Neural cell (in vitro differentiated cells): ENCODE measurements at regions not wholly inside any gene's neighbourhood (a gene's known extent, or its start where the extent isn't known, plus 50 kb on each side); places are given as distances from the start of the nearest gene placed in this dataset.

Experiments used
- H2AFZ ChIP-seq: fragments of 200-600, 300-800 bp; sonication (generic), shearing (Covaris generic); 2 replicates; pipeline ENCODE4 v1.6.0; 2014; ENCODE audit warnings: low read depth, mild to moderate bottlenecking, antibody characterized with exemption, low read length, moderate library complexity
- H3F3A ChIP-seq: fragments of 200-600 bp; shearing (Covaris generic); 2 replicates; pipeline ENCODE4 v1.6.1; 2016; ENCODE audit warnings: mild to moderate bottlenecking, moderate library complexity, mixed read lengths, antibody characterized with exemption, low read length; ENCODE audit not compliant: insufficient read depth, poor library complexity, severe bottlenecking
- H3K27ac ChIP-seq: fragments of 200-600, 300-800 bp; sonication (generic), shearing (Covaris generic); 2 replicates; pipeline ENCODE4 v1.5.1; 2014; ENCODE audit warnings: mild to moderate bottlenecking, low read length, moderate library complexity
- H3K27me3 ChIP-seq: fragments of 300-800, 200-600 bp; sonication (generic), shearing (Covaris generic); 2 replicates; pipeline ENCODE4 v1.6.0; 2014; ENCODE audit warnings: mild to moderate bottlenecking, low read depth, low read length, moderate library complexity; ENCODE audit not compliant: insufficient read depth
- H3K36me3 ChIP-seq: fragments of 300-800, 200-600 bp; sonication (generic), shearing (Covaris generic); 2 replicates; pipeline ENCODE4 v1.5.1; 2014; ENCODE audit warnings: mild to moderate bottlenecking, antibody characterized with exemption, low read length, moderate library complexity; ENCODE audit not compliant: insufficient read depth
- H3K4me2 ChIP-seq: fragments of 300-800, 200-600 bp; sonication (generic), shearing (Covaris generic); 2 replicates; pipeline ENCODE4 v1.6.0; 2014; ENCODE audit warnings: mild to moderate bottlenecking, low read length
- H3K4me3 ChIP-seq: fragments of 300-800, 200-600 bp; sonication (generic), shearing (Covaris generic); 2 replicates; pipeline ENCODE4 v1.5.1; 2014; ENCODE audit warnings: mild to moderate bottlenecking, low read length, moderate library complexity
- H3K79me2 ChIP-seq: fragments of 200-600 bp; shearing (Covaris generic); replicated peaks from 2 replicates; pipeline ENCODE4 v1.6.0; 2014; ENCODE audit warnings: mild to moderate bottlenecking, low read length, moderate library complexity; ENCODE audit not compliant: insufficient read depth
- H3K9ac ChIP-seq: fragments of 300-800, 200-600 bp; sonication (generic), shearing (Covaris generic); 2 replicates; pipeline ENCODE4 v1.6.1; 2016; ENCODE audit warnings: mild to moderate bottlenecking, low read length, mixed read lengths
- H3K9me2 ChIP-seq: fragments of 200-600 bp; shearing (Covaris generic); 2 replicates; pipeline ENCODE4 v1.6.1; 2016; ENCODE audit warnings: mild to moderate bottlenecking, low read length, mixed read lengths; ENCODE audit not compliant: insufficient read depth
- H3K9me3 ChIP-seq: fragments of 200-600, 300-800 bp; sonication (generic), shearing (Covaris generic); 2 replicates; pipeline ENCODE4 v1.6.1; 2016; ENCODE audit warnings: mild to moderate bottlenecking, mixed run types, low read length, moderate library complexity, mixed read lengths
- H4K20me1 ChIP-seq: fragments of 200-600 bp; shearing (Covaris generic); 2 replicates; pipeline ENCODE4 v1.6.1; 2016; ENCODE audit warnings: mild to moderate bottlenecking, mixed run types; ENCODE audit not compliant: insufficient read depth
- EP300 ChIP-seq: fragments of 450-650 bp; conservative IDR thresholded peaks from 2 replicates; pipeline ENCODE4 v1.6.1; 2014; ENCODE audit warnings: antibody characterized with exemption, mild to moderate bottlenecking, moderate library complexity; ENCODE audit not compliant: poor library complexity, severe bottlenecking
- EZH2 ChIP-seq: fragments of 200-600, 300-800 bp; shearing (Covaris generic), sonication (generic); IDR thresholded peaks from 2 replicates; pipeline ENCODE4 v1.6.1; 2014; ENCODE audit warnings: antibody characterized with exemption, low read length, borderline replicate concordance, mild to moderate bottlenecking; ENCODE audit not compliant: insufficient read depth, poor library complexity, severe bottlenecking
- MXI1 ChIP-seq: fragments of 450-650 bp; conservative IDR thresholded peaks from 2 replicates; pipeline ENCODE4 v1.6.1; 2014; ENCODE audit warnings: antibody characterized with exemption, mild to moderate bottlenecking; ENCODE audit not compliant: poor library complexity, severe bottlenecking
- POLR2AphosphoS5 ChIP-seq: IDR thresholded peaks from 2 replicates; pipeline ENCODE4 v1.6.1; 2012
- RAD21 ChIP-seq: fragments of 450-650 bp; conservative IDR thresholded peaks from 2 replicates; pipeline ENCODE4 v1.6.1; 2014; ENCODE audit warnings: antibody characterized with exemption, mild to moderate bottlenecking, moderate library complexity
- SMC3 ChIP-seq: fragments of 450-650 bp; conservative IDR thresholded peaks from 2 replicates; pipeline ENCODE4 v1.6.1; 2014; ENCODE audit warnings: antibody characterized with exemption, mild to moderate bottlenecking, moderate library complexity; ENCODE audit not compliant: poor library complexity
- TAF1 ChIP-seq: IDR thresholded peaks from 2 replicates; pipeline ENCODE4 v1.6.1; 2012; ENCODE audit warnings: low read depth
- TF ChIP-seq, protein P1 (sequence below): IDR thresholded peaks from 2 replicates; pipeline ENCODE4 v1.6.1; 2012; ENCODE audit warnings: borderline replicate concordance
- TF ChIP-seq, protein P2 (sequence below): fragments of 450-650 bp; IDR thresholded peaks from 2 replicates; pipeline ENCODE4 v1.5.1; 2014; ENCODE audit warnings: antibody characterized with exemption, mild to moderate bottlenecking, moderate library complexity; ENCODE audit not compliant: poor library complexity, severe bottlenecking

DNA sequence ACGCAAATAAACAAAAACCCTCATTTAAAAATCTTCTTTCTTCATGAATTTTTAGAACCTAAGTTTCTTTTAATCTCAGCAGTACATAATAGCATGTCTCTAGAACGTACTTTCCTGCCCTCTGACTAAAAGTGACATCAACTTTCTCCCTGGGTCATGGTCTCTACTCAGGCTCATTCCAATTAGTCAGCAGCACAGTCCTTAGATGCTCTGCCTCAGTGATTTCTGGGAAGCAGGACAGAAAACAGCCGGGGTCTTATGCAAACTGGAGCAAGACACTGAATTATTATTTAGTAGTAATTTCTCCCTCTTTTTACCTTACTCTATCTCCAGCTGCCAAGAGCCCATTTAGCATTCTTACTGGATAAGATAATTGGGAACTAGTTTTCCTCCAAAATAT, 365.2 kb downstream of the TUSC7 start:
- TF ChIP-seq, protein P1, sequence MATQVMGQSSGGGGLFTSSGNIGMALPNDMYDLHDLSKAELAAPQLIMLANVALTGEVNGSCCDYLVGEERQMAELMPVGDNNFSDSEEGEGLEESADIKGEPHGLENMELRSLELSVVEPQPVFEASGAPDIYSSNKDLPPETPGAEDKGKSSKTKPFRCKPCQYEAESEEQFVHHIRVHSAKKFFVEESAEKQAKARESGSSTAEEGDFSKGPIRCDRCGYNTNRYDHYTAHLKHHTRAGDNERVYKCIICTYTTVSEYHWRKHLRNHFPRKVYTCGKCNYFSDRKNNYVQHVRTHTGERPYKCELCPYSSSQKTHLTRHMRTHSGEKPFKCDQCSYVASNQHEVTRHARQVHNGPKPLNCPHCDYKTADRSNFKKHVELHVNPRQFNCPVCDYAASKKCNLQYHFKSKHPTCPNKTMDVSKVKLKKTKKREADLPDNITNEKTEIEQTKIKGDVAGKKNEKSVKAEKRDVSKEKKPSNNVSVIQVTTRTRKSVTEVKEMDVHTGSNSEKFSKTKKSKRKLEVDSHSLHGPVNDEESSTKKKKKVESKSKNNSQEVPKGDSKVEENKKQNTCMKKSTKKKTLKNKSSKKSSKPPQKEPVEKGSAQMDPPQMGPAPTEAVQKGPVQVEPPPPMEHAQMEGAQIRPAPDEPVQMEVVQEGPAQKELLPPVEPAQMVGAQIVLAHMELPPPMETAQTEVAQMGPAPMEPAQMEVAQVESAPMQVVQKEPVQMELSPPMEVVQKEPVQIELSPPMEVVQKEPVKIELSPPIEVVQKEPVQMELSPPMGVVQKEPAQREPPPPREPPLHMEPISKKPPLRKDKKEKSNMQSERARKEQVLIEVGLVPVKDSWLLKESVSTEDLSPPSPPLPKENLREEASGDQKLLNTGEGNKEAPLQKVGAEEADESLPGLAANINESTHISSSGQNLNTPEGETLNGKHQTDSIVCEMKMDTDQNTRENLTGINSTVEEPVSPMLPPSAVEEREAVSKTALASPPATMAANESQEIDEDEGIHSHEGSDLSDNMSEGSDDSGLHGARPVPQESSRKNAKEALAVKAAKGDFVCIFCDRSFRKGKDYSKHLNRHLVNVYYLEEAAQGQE = no peak
- TF ChIP-seq RAD21 (no peak), SMC3 (no peak), MXI1 (no peak), POLR2AphosphoS5 (no peak), EZH2 (no peak), EP300 (no peak), TAF1 (no peak)
- TF ChIP-seq, protein P2, sequence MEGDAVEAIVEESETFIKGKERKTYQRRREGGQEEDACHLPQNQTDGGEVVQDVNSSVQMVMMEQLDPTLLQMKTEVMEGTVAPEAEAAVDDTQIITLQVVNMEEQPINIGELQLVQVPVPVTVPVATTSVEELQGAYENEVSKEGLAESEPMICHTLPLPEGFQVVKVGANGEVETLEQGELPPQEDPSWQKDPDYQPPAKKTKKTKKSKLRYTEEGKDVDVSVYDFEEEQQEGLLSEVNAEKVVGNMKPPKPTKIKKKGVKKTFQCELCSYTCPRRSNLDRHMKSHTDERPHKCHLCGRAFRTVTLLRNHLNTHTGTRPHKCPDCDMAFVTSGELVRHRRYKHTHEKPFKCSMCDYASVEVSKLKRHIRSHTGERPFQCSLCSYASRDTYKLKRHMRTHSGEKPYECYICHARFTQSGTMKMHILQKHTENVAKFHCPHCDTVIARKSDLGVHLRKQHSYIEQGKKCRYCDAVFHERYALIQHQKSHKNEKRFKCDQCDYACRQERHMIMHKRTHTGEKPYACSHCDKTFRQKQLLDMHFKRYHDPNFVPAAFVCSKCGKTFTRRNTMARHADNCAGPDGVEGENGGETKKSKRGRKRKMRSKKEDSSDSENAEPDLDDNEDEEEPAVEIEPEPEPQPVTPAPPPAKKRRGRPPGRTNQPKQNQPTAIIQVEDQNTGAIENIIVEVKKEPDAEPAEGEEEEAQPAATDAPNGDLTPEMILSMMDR = no peak
- no peak overlapping the region for H3K4me3 ChIP-seq
- H3K9me3 ChIP-seq = no peaks in the 10 kb centered on the region
- no peaks in the 10 kb centered on the region for H3K27me3 ChIP-seq
- no peaks in the 10 kb centered on the region for H3K9me2 ChIP-seq
- H3K9ac ChIP-seq = no peak overlapping the region
- no peak overlapping the region for H3K27ac ChIP-seq
- no peak overlapping the region for H2AFZ ChIP-seq
- H3K36me3 ChIP-seq = no peaks in the 10 kb centered on the region
- no peaks in the 10 kb centered on the region for H3K79me2 ChIP-seq
- no peaks in the 10 kb centered on the region for H3F3A ChIP-seq
- H3K4me2 ChIP-seq = no peak overlapping the region
- no peaks in the 10 kb centered on the region for H4K20me1 ChIP-seq

DNA sequence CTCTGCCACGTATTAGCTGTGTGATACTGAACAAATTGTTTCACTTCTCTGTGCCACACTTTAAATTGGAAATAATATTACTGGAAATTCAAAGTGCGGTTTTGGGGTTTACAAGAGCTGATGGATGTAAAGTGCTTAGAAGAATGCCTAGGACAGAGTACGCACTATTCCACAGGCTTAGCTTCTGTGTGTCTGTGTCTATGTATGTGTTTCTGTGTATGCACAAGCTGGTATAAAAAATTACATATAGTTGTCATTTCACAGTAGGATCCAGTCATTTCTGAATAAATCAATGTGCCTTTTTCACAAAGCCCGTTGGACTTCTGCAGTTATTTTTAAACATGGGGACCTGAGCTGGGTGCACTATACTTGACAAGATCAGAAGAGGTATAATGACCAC, 370.4 kb downstream of the TUSC7 start:
- Histone ChIP-seq H3K36me3 (no peaks in the 10 kb centered on the region), H4K20me1 (no peaks in the 10 kb centered on the region), H3K79me2 (no peaks in the 10 kb centered on the region), H3K4me2 (no peak overlapping the region), H3K27me3 (no peaks in the 10 kb centered on the region), H3K4me3 (no peak overlapping the region), H3K9me3 (no peaks in the 10 kb centered on the region), H3K27ac (no peak overlapping the region), H2AFZ (no peak overlapping the region), H3K9me2 (no peaks in the 10 kb centered on the region), H3K9ac (no peak overlapping the region), H3F3A (no peaks in the 10 kb centered on the region)
- TF ChIP-seq EZH2 = no peak
- TF ChIP-seq, protein P1 = no peak
- no peak for TF ChIP-seq SMC3
- TF ChIP-seq, protein P2 = no peak
- TF ChIP-seq MXI1 = no peak
- TF ChIP-seq EP300 = no peak
- no peak for TF ChIP-seq RAD21
- no peak for TF ChIP-seq TAF1
- no peak for TF ChIP-seq POLR2AphosphoS5
